Activated T-helper 17 cell treated with anti-CD3 and anti-CD28 coated beads, Interleukin-2, amount 50 U/mL, for 72 hours (primary cell): ENCODE measurements at regions not wholly inside any gene's neighbourhood (a gene's known extent, or its start where the extent isn't known, plus 50 kb on each side); places are given as distances from the start of the nearest gene placed in this dataset.
A peak's percentile ranks its signal among the peaks of the same experiment; 100 is the strongest.
"Not testable (repeated sequence)": the region's sequence is repeated elsewhere in the genome, so short reads cannot be mapped to it uniquely, and the experiment has no call there.

Experiments
- ATAC-seq: fragments of 150-1000 bp; cut with Tn5 transposase; replicated peaks from 2 replicates; pipeline ENCODE4 v1.10.0; 2021; ENCODE audit warnings: mild to moderate bottlenecking, moderate library complexity
- H3K27ac Mint-ChIP-seq: one replicate; pipeline ENCODE4 v1.8.0; 2022; ENCODE audit warnings: mixed read lengths
- H3K27me3 Mint-ChIP-seq: one replicate; pipeline ENCODE4 v1.8.0; 2022; ENCODE audit warnings: mixed read lengths
- H3K36me3 Mint-ChIP-seq: one replicate; pipeline ENCODE4 v1.8.0; 2022; ENCODE audit warnings: low read depth, mild to moderate bottlenecking, mixed read lengths
- H3K4me1 Mint-ChIP-seq: one replicate; pipeline ENCODE4 v1.8.0; 2022; ENCODE audit warnings: mixed read lengths
- H3K4me3 Mint-ChIP-seq: one replicate; pipeline ENCODE4 v1.8.0; 2022; ENCODE audit warnings: mild to moderate bottlenecking, mixed read lengths
- H3K9me3 Mint-ChIP-seq: one replicate; pipeline ENCODE4 v1.8.0; 2022; ENCODE audit warnings: mixed read lengths

DNA sequence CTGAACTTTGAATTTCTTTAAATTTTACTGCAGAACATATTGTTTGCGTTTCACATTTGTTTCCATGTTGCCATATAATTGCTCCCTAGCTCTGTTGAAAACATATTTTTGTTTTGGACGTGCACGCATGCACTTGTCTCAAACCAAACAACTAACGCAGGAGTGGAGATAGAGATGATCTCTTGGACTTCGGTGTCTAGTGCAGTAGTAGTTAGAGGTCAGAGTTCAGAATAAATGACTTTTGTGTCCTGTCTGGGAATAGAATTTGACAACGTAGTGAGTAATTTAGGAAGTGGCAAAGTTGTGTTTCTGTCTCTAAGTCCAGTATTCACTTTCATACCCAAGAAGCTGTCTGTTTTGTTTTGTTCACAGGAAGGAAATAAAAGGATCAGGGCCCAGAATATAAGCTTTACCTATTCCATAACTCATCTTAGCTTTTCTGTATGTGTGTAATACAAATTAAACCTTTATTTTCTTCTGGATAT lies 173.8 kb downstream of the AEBP2 start:
- no peaks in the 10 kb centered on the region for H3K36me3 Mint-ChIP-seq
- peaks cover 5% of the 10 kb centered on the region for H3K9me3 Mint-ChIP-seq
- H3K27me3 Mint-ChIP-seq: no peaks in the 10 kb centered on the region
- peaks cover 8% of the 10 kb centered on the region for H3K4me1 Mint-ChIP-seq
- ATAC-seq: no peak
- no peak overlapping the region for H3K4me3 Mint-ChIP-seq
- H3K27ac Mint-ChIP-seq: no peak overlapping the region

DNA sequence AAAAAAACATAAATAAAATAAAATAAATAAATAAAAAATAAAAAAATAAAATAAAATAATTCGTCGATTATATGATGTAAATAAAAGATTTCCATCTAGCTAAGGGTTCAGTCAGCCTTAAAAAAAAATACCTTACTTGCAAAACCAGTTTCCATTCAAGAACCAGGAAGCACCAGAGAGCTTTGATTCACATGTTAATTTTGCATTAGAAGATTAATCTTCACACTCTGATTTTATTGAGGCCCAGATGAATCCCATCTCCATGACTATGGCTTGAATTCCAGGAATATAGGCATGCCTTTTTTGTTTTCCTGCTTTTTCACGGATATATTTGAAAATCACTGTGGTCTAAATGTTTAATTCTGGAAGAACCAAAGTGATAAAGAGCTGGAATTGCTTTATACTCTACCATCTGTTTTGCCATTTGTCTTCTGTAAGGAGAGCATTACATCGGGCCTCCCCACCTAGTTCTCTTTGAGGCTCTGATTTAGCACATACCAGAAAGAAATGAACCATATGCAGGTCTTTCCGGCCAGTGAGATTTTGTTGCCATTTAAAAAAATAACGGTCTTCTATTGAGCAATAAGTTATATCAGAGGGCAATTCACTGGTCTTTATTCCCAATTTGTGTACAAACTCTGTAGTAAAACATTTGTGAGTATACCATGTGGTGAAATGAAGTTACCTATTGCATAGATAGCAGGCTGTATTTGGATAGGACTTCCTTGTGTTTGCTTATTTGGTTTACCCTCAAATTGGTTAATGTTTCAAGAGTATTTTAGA lies 175.5 kb downstream of the AEBP2 start:
- H3K36me3 Mint-ChIP-seq: no peaks in the 10 kb centered on the region
- no peaks in the 10 kb centered on the region for H3K27me3 Mint-ChIP-seq
- peaks cover 5% of the 10 kb centered on the region for H3K9me3 Mint-ChIP-seq
- H3K27ac Mint-ChIP-seq: no peak overlapping the region
- ATAC-seq: no peak
- H3K4me3 Mint-ChIP-seq: no peak overlapping the region
- H3K4me1 Mint-ChIP-seq: peaks cover 8% of the 10 kb centered on the region

DNA sequence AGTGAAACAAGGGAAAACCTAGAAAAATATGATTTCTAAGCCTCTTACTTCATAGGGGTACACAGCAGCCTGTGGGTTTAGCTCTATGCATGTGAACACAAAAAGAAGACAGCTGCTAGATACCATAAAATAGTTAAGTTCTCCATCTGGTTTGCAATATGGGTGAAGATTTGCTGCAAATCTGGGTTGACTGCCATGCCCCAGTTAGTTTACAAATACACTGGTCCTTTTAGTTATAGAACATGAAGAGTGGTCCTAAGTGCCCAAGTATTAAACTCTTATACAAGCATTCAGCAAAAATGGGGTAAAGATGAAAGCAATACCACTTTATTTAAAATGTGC lies 176.1 kb downstream of the AEBP2 start:
- no peak for ATAC-seq
- no peaks in the 10 kb centered on the region for H3K36me3 Mint-ChIP-seq
- no peak overlapping the region for H3K27ac Mint-ChIP-seq
- no peak overlapping the region for H3K4me3 Mint-ChIP-seq
- H3K27me3 Mint-ChIP-seq: no peaks in the 10 kb centered on the region
- peaks cover 5% of the 10 kb centered on the region for H3K9me3 Mint-ChIP-seq
- H3K4me1 Mint-ChIP-seq: peaks cover 8% of the 10 kb centered on the region

DNA sequence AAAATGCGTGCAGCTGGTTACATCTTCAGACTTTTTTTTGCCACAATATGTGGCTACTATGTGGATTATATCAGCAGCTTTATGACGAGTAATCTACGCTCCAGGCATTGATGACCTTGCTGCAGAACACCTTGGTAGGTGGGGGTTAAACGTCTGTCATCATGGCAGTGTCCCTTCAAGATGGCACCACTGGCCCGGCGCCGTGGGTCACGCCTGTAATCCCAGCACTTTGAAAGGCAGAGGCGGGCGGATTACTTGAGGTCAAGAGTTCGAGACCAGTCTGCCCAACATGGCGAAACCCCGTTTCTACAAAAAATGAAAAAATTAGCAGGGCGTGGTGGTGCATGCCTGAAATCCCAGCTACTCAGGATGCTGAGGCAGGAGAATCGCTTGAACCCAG lies 177.5 kb downstream of the AEBP2 start:
- ATAC-seq: no peak
- H3K27me3 Mint-ChIP-seq: no peaks in the 10 kb centered on the region
- H3K4me3 Mint-ChIP-seq: no peak overlapping the region
- H3K27ac Mint-ChIP-seq: no peak overlapping the region
- H3K36me3 Mint-ChIP-seq: no peaks in the 10 kb centered on the region
- H3K9me3 Mint-ChIP-seq: no peaks in the 10 kb centered on the region
- H3K4me1 Mint-ChIP-seq: peaks cover 5% of the 10 kb centered on the region

DNA sequence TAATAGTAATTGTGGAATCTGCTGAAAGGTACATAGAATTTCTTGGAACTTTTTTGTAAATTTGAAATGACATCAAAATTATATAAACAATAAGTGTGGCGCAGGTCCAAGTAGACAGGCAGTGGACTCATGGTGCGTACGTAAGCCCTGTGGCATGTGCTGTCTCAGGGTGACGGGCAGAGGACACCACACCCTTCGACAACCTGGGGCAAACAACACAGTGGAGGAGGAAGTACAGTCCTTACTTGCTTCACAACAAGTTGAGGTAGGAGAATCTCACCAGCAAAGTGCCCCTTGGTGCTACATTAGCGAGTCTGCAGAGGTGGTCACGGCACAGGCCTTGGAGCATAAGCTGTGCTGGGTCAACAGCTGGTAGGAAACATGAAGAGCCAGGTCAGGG lies 180.9 kb downstream of the AEBP2 start:
- Mint-ChIP-seq H3K4me3 (no peak overlapping the region), H3K4me1 (peaks cover 4% of the 10 kb centered on the region), H3K36me3 (no peaks in the 10 kb centered on the region), H3K9me3 (no peaks in the 10 kb centered on the region), H3K27ac (no peak overlapping the region), H3K27me3 (no peaks in the 10 kb centered on the region)
- no peak for ATAC-seq

DNA sequence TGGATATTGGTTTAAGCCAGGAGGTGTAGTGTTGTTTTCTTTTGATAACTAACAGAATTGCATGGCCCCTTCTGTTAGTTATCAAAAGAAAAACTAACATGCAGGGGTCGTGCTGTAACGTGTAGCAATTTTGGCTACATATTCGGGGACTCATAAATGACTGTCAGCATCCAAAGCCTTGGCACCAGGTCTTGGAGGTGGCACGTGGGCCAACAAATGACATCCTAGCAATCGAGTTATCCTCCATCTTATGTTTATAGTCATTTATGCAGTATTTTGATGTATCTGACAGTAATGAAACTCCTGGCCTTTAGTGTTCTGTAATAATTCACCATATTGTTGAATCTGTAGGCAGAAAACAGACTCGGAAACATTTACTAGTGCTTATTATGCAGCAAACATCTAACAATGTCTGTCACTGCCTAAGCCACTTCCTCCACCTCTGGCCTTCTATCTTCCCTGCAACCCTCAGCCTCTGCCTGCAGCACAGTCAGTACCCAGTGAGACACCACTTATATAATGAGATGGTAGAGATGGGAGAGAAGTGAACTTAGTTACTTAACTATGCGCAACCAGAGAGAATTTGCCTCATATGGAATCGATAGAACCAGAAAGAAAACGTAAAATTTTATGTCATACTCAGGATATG lies 184.6 kb downstream of the AEBP2 start:
- H3K4me3 Mint-ChIP-seq: no peak overlapping the region
- ATAC-seq: no peak
- H3K9me3 Mint-ChIP-seq: no peaks in the 10 kb centered on the region
- H3K4me1 Mint-ChIP-seq: no peaks in the 10 kb centered on the region
- no peaks in the 10 kb centered on the region for H3K36me3 Mint-ChIP-seq
- H3K27me3 Mint-ChIP-seq: no peaks in the 10 kb centered on the region
- H3K27ac Mint-ChIP-seq: no peak overlapping the region

DNA sequence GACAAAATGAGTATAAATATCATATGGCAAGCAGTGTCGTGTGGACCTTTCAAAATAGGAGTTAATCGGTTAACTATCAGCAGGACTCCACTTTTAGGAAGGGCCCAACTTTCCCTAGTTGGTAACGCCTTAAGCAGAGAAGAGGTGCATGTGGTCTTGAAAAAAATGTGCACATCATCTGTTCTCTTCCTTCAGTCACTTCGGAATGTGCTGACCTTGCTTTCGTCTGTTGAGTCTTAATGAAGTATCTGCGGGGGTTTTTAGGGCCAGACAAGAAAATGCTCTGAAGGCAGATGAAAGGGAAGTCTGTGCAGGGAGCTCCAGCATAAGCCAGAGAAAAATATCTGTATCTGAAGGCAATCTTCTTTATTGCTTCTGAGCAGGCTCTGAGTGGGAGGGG lies 185.2 kb downstream of the AEBP2 start:
- Mint-ChIP-seq H3K27ac (no peak overlapping the region), H3K4me3 (no peak overlapping the region), H3K4me1 (no peaks in the 10 kb centered on the region), H3K9me3 (no peaks in the 10 kb centered on the region), H3K36me3 (no peaks in the 10 kb centered on the region), H3K27me3 (no peaks in the 10 kb centered on the region)
- no peak for ATAC-seq

DNA sequence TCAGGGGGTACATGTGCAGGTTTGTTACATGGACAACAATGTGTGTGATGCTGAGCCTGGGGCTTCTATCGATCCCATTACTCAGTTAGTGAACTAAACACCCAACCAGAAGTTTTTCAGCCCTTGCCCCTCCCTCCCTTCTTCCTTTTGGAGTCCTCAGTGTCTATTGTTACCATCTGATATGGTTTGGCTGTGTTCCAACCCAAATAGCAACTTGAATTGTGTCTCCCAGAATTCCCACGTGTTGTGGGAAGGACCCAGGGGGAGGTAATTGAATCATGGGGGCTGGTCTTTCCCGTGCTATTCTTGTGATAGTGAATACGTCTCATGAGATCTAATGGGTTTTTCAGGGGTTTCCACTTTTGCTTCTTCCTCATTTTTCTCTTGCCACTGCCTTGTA lies 186.3 kb downstream of the AEBP2 start:
- not testable (repeated sequence) for H3K4me1 Mint-ChIP-seq, ATAC-seq, H3K36me3 Mint-ChIP-seq, H3K27ac Mint-ChIP-seq, H3K27me3 Mint-ChIP-seq, H3K4me3 Mint-ChIP-seq, H3K9me3 Mint-ChIP-seq

DNA sequence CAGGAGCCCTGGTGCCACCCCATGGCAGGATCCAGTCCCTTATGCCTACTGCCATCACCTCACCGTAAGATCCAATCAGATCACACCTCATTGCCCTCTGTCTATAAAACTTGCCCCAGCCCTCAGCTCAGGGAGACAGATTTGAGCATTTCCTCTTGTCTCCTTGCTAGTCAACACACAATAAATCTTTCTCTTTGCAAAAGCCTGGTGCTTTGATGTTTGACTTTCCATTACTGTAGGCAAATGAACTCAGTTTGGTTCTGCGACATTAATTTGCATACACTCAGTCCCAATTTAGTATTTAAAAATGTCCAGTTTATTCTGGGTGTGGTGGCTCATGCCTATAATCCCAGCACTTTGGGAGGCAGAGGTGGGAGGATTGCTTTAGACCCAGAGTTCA lies 188.4 kb downstream of the AEBP2 start:
- Mint-ChIP-seq H3K4me1 (no peaks in the 10 kb centered on the region), H3K4me3 (no peak overlapping the region), H3K36me3 (no peaks in the 10 kb centered on the region), H3K27me3 (no peaks in the 10 kb centered on the region), H3K9me3 (no peaks in the 10 kb centered on the region), H3K27ac (no peak overlapping the region)
- no peak for ATAC-seq

DNA sequence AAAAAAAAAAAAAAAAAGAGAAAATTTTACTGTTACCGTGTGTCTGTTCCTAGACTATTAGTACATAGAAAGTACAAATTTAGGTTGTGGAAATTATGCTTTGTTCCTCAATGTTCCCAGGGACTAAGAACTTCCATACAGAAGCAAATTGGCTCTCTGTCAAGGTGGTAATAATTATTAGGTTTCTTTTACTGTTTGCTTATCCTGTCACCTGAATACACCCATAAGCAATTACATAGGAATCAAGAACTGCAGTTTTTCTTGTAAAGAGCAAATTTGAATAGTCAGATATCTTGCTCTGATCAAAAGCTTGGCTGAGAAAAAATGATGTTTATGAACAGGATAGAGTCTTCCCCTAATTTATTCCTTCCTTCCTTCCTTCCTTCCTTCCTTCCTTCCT lies 191.2 kb downstream of the AEBP2 start:
- Mint-ChIP-seq H3K27ac (no peak overlapping the region), H3K4me1 (no peaks in the 10 kb centered on the region), H3K36me3 (no peaks in the 10 kb centered on the region), H3K27me3 (no peaks in the 10 kb centered on the region), H3K4me3 (no peak overlapping the region), H3K9me3 (no peaks in the 10 kb centered on the region)
- ATAC-seq: no peak

DNA sequence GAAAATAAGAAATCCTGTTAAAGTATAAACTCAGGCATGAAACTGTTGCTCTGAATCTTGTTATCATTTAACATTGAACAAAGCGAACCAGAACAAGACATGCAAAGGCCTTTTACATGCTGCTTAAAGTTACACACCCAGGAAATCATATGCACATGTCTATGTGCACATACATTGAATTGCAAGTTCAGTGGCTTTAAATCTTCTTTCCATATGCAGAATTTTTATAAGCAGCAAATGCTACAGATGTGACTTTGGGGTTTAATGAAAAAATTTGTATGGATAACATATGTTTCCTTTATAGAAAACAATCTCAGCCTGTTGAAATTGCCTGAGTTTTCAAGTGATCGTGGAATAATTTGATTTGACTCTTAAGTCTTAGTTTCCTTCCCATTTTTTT lies 193.9 kb downstream of the AEBP2 start:
- Mint-ChIP-seq H3K9me3 (no peaks in the 10 kb centered on the region), H3K27me3 (no peaks in the 10 kb centered on the region), H3K4me1 (no peaks in the 10 kb centered on the region), H3K27ac (no peak overlapping the region), H3K4me3 (no peak overlapping the region), H3K36me3 (no peaks in the 10 kb centered on the region)
- no peak for ATAC-seq

DNA sequence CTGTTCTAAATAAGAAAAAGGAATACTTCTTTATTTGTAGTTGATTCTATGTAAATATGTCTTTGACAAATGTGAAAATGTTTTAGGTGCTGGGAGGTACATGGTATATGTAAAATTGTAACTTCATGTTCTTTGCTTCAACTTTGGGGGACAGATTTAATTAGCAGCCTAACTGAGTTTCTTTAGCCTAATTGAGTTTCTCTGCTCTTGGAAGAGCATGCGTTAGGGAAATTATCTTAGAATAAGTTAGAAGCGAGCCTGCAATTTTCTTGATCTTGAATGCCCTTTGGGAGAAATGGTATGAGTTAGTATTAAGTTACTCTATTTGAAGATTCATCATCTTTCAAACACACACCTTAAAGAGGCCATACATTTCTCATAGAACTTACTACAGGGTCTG lies 194.3 kb downstream of the AEBP2 start:
- H3K27me3 Mint-ChIP-seq: no peaks in the 10 kb centered on the region
- no peaks in the 10 kb centered on the region for H3K4me1 Mint-ChIP-seq
- no peak overlapping the region for H3K27ac Mint-ChIP-seq
- H3K4me3 Mint-ChIP-seq: no peak overlapping the region
- H3K36me3 Mint-ChIP-seq: no peaks in the 10 kb centered on the region
- no peak for ATAC-seq
- H3K9me3 Mint-ChIP-seq: no peaks in the 10 kb centered on the region

DNA sequence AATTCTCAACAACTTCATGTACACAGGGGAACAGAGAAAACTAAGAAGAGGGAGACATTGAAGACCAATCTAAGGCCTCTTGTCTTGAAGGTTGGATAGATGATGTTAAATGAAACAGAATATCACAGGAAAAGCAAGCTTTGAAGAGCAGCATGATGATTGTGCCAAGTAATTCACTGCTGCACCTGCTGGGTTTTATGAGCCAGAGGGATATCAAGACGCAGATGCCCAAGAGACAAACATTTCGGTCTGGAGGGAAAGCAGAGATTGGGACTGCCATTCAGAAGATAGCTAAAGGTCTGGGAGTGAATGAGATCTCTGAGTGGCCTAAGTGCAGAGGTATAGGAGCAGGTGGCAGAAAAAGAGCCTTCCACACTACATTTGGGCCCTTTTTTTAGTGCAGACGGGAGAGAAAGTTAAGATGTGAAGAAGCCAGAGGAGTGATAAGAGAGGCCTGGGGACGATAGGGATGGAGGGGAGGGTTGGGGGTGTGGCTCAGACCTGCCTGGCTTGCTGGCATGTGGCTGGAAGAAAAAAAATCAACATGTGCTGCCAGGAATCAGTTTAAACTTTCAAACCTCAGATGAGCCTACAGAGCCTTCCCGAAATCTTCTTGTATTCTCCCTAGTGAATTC lies 200.6 kb downstream of the AEBP2 start:
- Mint-ChIP-seq H3K27me3 (no peaks in the 10 kb centered on the region), H3K27ac (no peak overlapping the region), H3K4me3 (no peak overlapping the region), H3K4me1 (no peaks in the 10 kb centered on the region), H3K9me3 (no peaks in the 10 kb centered on the region), H3K36me3 (no peaks in the 10 kb centered on the region)
- no peak for ATAC-seq

DNA sequence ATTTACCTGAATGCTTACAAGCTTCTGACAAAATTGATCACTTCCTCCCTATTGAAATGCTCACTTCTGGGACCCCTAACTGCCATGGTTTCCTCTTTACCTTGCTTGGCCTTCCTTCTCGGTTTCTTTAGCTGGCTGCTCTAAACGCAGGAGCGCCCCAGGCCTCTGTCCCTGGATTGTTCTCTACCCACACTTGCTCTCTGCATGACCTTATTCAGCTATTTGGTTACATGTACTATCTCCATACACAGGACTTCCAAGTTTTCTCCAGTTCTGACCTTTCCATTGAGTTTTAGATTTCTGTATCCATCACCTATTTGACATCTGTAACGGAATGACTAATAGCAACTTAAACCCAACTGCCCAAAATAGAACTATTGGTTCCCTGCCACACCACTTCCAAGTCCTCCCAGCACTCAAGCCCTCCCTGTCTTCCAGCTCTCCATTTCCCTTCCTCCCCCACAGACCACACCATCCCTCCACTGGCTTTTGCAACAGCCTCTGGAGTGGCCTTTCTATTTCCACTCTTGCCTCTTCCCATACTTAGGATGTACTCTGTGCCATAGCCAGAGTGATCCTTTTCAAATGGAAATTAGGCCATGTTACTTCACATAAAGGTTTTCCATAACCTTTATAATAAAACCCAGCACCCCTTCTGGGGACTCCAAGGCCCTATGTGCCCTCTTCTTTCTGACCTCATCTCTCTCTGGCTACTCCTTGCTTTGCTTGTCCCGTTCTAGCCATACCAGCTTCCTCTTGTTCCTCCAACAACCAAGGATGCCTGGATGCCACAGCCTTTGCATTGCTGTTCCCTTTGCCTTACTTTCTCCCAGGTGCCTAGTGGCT lies 202.2 kb downstream of the AEBP2 start:
- peaks cover 5% of the 10 kb centered on the region for H3K9me3 Mint-ChIP-seq
- no peak overlapping the region for H3K4me3 Mint-ChIP-seq
- H3K4me1 Mint-ChIP-seq: no peaks in the 10 kb centered on the region
- no peak for ATAC-seq
- no peaks in the 10 kb centered on the region for H3K27me3 Mint-ChIP-seq
- H3K36me3 Mint-ChIP-seq: no peaks in the 10 kb centered on the region
- peak overlapping the region; percentile 1 for H3K27ac Mint-ChIP-seq
